Stimulated activated CD4-positive, alpha-beta T cell treated with anti-CD3 and anti-CD28 coated beads, Interleukin-15, amount 100 ng/mL, for 24 hours (primary cell): ENCODE measurements at regions not wholly inside any gene's neighbourhood (a gene's known extent, or its start where the extent isn't known, plus 50 kb on each side); places are given as distances from the start of the nearest gene placed in this dataset.

Experiments
- DNase-seq: peaks from one replicate; pipeline ENCODE4 v3.0.0-alpha.2; 2020

GRCh38 chr2:104472076-104472475, 381.8 kb upstream of the POU3F3 start:
- DNase-seq, result no peak

GRCh38 chr2:104473546-104473945, 380.4 kb upstream of the POU3F3 start:
- DNase-seq, result no peak

- DNase-seq, result no peak
Observed at GRCh38 chr2:104474716-104475115, 379.2 kb upstream of the POU3F3 start.

- DNase-seq, result no peak
Observed at GRCh38 chr2:104476075-104476474, 377.8 kb upstream of the POU3F3 start.

- DNase-seq, result no peak
Observed at GRCh38 chr2:104476563-104476988, 377.3 kb upstream of the POU3F3 start.

GRCh38 chr2:104481341-104481740, 372.6 kb upstream of the POU3F3 start:
- no peak for DNase-seq

- no peak for DNase-seq
Observed at GRCh38 chr2:104487366-104487765, 366.5 kb upstream of the POU3F3 start.

GRCh38 chr2:104493698-104494097, 360.2 kb upstream of the POU3F3 start:
- no peak for DNase-seq

- DNase-seq, result no peak
Observed at GRCh38 chr2:104501342-104501741, 352.6 kb upstream of the POU3F3 start.

- no peak for DNase-seq
Observed at GRCh38 chr2:104501929-104502328, 352.0 kb upstream of the POU3F3 start.

- no peak for DNase-seq
Observed at GRCh38 chr2:104502901-104503300, 351.0 kb upstream of the POU3F3 start.

- no peak for DNase-seq
Observed at GRCh38 chr2:104504331-104505073, 349.4 kb upstream of the POU3F3 start.

GRCh38 chr2:104518256-104518655, 335.7 kb upstream of the POU3F3 start:
- DNase-seq, result no peak

- no peak for DNase-seq
Observed at GRCh38 chr2:104521247-104521646, 332.7 kb upstream of the POU3F3 start.

GRCh38 chr2:104523921-104524320, 330.0 kb upstream of the POU3F3 start:
- DNase-seq, result no peak

- DNase-seq, result no peak
Observed at GRCh38 chr2:104528101-104528500, 325.8 kb upstream of the POU3F3 start.

- no peak for DNase-seq
Observed at GRCh38 chr2:104531122-104531521, 322.8 kb upstream of the POU3F3 start.

- no peak for DNase-seq
Observed at GRCh38 chr2:104537116-104537515, 316.8 kb upstream of the POU3F3 start.

- DNase-seq, result no peak
Observed at GRCh38 chr2:104538077-104538476, 315.8 kb upstream of the POU3F3 start.

GRCh38 chr2:104539649-104540048, 314.3 kb upstream of the POU3F3 start:
- no peak for DNase-seq

- no peak for DNase-seq
Observed at GRCh38 chr2:104545055-104545454, 308.9 kb upstream of the POU3F3 start.

- no peak for DNase-seq
Observed at GRCh38 chr2:104546537-104546936, 307.4 kb upstream of the POU3F3 start.

GRCh38 chr2:104547221-104547620, 306.7 kb upstream of the POU3F3 start:
- no peak for DNase-seq

GRCh38 chr2:104561251-104561650, 292.7 kb upstream of the POU3F3 start:
- DNase-seq, result no peak

GRCh38 chr2:104562537-104562936, 291.4 kb upstream of the POU3F3 start:
- no peak for DNase-seq
